HTR-8/SVneo (cell line): ENCODE measurements at regions not wholly inside any gene's neighbourhood (a gene's known extent, or its start where the extent isn't known, plus 50 kb on each side); places are given as distances from the start of the nearest gene placed in this dataset.
"Not testable (repeated sequence)": the region's sequence is repeated elsewhere in the genome, so short reads cannot be mapped to it uniquely, and the experiment has no call there.

Experiments used
- DNase-seq: peaks from one replicate; pipeline ENCODE4 v3.0.0; 2011; ENCODE audit warnings: low spot score, mixed read lengths; ENCODE audit not compliant: insufficient read length
- FAIRE-seq: peaks from 2 replicates; lab custom pipeline; 2011; peaks lifted over from hg19 to GRCh38; lab: Jason Lieb, UNC

- not testable (repeated sequence) for FAIRE-seq
These were observed 185.9 kb upstream of the ZNF644 start for GRCh38 chr1:91207691-91208090.

GRCh38 chr1:91204150-91204549 is 182.3 kb upstream of the ZNF644 start:
- not testable (repeated sequence) for DNase-seq, FAIRE-seq

More at GRCh38 chr1:91207691-91208090, 185.9 kb upstream of the ZNF644 start:
- not testable (repeated sequence) for DNase-seq

- DNase-seq: no peak
- FAIRE-seq: no peak
These were observed 179.9 kb upstream of the ZNF644 start for GRCh38 chr1:91201694-91202093.

- no peak for DNase-seq
- FAIRE-seq: no peak
These were observed 179.3 kb upstream of the ZNF644 start for GRCh38 chr1:91201176-91201575.

- FAIRE-seq (no peak), DNase-seq (no peak)
These were observed 178.8 kb upstream of the ZNF644 start for GRCh38 chr1:91200675-91201074.

GRCh38 chr1:91199988-91200387 is 178.2 kb upstream of the ZNF644 start:
- DNase-seq: no peak
- no peak for FAIRE-seq

- DNase-seq (no peak), FAIRE-seq (no peak)
These were observed 169.2 kb upstream of the ZNF644 start for GRCh38 chr1:91190996-91191395.

GRCh38 chr1:91189096-91189495 is 167.3 kb upstream of the ZNF644 start:
- no peak for FAIRE-seq
- DNase-seq: no peak

- FAIRE-seq, DNase-seq: not testable (repeated sequence)
These were observed 161.0 kb upstream of the ZNF644 start for GRCh38 chr1:91182807-91183206.

- no peak for FAIRE-seq
- no peak for DNase-seq
These were observed 154.4 kb upstream of the ZNF644 start for GRCh38 chr1:91176250-91176649.

- DNase-seq (no peak), FAIRE-seq (no peak)
These were observed 152.9 kb upstream of the ZNF644 start for GRCh38 chr1:91174734-91175133.

- no peak for FAIRE-seq
- no peak for DNase-seq
These were observed 151.6 kb upstream of the ZNF644 start for GRCh38 chr1:91173346-91173890.

- DNase-seq (no peak), FAIRE-seq (no peak)
These were observed 150.7 kb upstream of the ZNF644 start for GRCh38 chr1:91172541-91172940.

GRCh38 chr1:91171898-91172297 is 150.1 kb upstream of the ZNF644 start:
- no peak for DNase-seq
- no peak for FAIRE-seq

- DNase-seq: no peak
- FAIRE-seq: no peak
These were observed 148.7 kb upstream of the ZNF644 start for GRCh38 chr1:91170571-91170970.

GRCh38 chr1:91166106-91166712 is 144.4 kb upstream of the ZNF644 start:
- peak; percentile 13 for FAIRE-seq

GRCh38 chr1:91165033-91165654 is 143.3 kb upstream of the ZNF644 start:
- DNase-seq: peak; percentile 72
- no peak for FAIRE-seq

More at GRCh38 chr1:91166106-91166712, 144.4 kb upstream of the ZNF644 start:
- DNase-seq: peak; percentile 50

GRCh38 chr1:91162613-91163012 is 140.8 kb upstream of the ZNF644 start:
- no peak for FAIRE-seq
- no peak for DNase-seq

GRCh38 chr1:91161749-91162148 is 139.9 kb upstream of the ZNF644 start:
- FAIRE-seq (no peak), DNase-seq (no peak)

- FAIRE-seq (no peak), DNase-seq (no peak)
These were observed 139.3 kb upstream of the ZNF644 start for GRCh38 chr1:91161166-91161565.

GRCh38 chr1:91160363-91161075 is 138.7 kb upstream of the ZNF644 start:
- no peak for FAIRE-seq
- DNase-seq: no peak
